ENCODE measurements at regions not wholly inside any gene's neighbourhood (a gene's known extent, or its start where the extent isn't known, plus 50 kb on each side); places are given as distances from the start of the nearest gene placed in this dataset.

DNA sequence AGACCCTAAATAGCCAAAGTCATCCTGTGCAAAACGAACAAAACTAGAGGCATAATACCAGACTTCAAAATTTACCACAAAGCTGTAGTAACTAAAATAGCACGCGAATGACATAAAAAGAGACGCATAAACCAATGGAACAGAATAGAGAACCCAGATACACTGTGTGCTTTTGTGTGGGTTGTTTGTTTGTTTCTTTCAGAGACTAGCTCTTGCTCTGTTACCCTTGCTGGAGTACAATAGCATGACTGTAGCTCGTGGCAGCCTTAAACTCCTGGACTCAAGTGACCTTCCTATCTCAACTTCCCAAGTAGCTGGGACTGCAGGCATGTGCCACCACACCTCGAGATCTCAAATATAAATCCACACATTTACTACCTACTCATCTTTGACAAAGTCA, 1314.6 kb upstream of the GBE1 start:
- DNase-seq = no peak

- no peak for DNase-seq
Observed at GRCh38 chr3:83074485-83074884, 1313.0 kb upstream of the GBE1 start.

DNA sequence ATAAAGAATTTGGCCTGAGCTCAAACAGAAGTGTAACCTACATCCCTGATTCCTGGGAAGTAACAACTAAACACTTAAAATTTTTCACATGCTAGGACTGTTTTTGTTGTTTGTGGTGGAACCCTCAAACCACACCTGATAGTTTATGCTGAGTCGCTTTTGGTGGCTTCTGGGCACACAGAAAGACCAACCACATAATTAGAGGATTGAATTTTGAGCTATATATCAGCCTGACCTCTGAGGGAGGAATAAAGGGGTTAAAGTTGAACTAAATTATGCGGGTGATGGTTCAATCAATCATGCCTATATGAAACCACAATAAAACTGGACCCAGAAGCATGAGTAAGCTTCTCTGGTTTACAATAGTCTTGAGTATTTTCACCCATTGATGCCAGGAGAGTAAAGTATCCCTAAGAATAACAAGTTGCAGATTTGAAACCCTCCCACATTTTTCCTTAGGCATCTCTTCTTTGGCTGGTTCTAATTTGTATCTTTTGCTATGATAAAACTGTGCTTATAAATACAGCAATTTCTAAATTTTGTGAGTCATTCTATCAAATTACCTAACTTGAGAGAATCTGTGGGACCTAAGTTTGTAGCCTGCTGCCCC, 1304.5 kb upstream of the GBE1 start:
- no peak for DNase-seq

DNA sequence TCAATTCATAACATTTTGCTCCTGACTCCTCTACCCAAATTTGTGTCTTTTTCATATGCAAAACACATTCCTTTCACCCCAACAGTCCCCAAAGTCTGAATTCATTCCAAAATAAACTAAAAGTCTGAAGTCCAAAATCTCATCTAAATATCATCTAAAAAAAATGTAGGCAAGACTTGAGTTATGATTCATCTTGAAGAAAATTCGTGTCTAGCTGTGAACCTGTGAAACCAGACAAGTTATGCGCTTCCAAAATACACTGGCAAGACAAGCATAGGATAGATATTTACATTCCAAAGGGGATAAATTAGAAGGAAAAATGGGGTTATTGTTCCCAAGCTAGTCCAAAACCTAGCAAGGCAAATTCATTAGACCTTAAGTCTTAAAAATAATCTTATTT, 1302.0 kb upstream of the GBE1 start:
- no peak for DNase-seq

- DNase-seq = no peak
Observed at GRCh38 chr3:83048556-83048955, 1287.1 kb upstream of the GBE1 start.

- no peak for DNase-seq
Observed at GRCh38 chr3:83039422-83039821, 1278.0 kb upstream of the GBE1 start.

DNA sequence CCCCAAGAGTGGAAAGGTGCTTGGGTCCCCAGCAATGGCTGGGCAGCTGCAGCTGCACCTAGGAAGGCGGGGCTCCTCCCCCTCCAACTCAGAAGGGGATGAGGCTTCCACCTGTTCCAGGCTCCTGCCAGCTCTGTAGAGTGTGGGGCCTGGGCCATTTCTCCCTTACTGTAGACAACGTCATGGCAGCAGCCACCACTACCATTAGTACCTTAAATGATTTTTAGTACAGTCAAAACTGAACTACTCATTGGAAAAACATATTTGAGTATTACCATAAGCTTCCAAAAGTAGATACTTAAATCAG, 1274.2 kb upstream of the GBE1 start:
- DNase-seq = no peak

DNA sequence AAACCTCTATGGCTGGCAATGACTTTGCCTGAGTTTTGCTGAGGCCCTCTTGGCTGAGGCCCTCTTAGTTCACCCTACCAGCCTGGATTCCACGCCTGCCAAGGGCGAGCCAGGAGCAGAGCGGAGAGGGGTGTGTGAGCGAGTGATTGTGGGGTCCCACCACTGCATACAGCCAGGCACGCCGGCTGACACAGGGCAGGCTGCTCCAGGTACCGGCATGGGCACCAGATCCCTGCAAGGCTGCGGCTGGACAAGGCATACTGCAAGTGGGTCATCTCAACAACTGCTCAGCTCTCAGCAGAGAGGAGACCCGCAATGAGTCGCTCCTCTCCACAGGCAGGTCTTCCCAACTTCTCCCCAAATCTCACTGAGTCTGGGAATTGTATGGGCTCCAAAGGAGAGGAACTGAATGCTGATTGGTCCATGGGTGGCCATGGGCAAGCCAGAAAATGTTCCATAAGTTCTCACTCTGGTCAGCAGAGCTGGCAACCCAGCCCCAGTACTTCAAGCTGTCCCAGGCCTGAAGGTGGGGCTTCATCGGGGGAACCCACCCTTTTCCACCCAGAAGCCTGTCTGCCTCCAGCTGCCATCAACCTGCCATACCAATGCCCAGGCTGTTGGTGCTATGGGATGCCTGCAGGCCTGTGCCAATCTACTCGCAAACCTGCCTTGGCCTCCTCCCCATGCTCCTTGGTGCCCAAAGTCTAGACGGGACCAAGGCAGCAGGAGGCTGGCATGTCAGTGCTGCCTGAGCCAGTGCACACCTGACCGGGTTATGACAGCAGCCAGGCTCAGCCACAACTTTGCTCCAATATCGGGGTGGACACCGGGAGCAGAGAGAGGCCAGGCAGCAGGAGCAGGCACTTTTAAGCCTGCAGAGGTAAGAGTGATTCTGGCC, 1273.6 kb upstream of the GBE1 start:
- DNase-seq = no peak

- DNase-seq = no peak
Observed at GRCh38 chr3:83033133-83033532, 1271.7 kb upstream of the GBE1 start.

GRCh38 chr3:83023086-83023485, 1261.6 kb upstream of the GBE1 start:
- no peak for DNase-seq

GRCh38 chr3:83011481-83011880, 1250.0 kb upstream of the GBE1 start:
- no peak for DNase-seq

- peak; percentile 21 for DNase-seq
Observed at GRCh38 chr3:83003917-83004316, 1242.5 kb upstream of the GBE1 start.

DNA sequence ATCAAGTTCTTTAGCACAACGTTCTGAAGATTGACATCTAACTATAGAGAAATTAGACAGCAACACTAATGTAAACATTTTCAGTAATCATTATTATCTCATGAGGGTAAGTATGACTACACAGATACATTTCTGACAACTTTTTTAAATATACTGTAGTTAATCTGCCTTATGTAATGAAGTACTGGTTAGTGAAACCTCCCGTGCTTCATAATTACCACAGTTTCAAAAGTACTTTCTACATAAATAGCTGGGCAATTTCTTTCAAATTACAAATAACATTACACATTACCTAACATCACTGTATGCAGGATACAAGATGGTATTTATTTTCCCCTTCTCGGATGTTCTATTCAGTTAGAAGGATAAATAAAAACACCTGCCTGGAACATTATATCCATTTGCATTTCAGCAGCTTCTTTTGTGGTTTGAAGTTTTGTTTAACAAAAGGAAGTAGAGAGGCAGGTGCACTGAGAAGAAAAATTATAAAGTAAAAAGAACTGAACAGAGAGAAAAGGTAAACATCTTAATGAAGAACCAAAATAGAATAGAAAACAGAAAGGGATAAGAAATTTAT, 1241.5 kb upstream of the GBE1 start:
- DNase-seq = peak; percentile 60

DNA sequence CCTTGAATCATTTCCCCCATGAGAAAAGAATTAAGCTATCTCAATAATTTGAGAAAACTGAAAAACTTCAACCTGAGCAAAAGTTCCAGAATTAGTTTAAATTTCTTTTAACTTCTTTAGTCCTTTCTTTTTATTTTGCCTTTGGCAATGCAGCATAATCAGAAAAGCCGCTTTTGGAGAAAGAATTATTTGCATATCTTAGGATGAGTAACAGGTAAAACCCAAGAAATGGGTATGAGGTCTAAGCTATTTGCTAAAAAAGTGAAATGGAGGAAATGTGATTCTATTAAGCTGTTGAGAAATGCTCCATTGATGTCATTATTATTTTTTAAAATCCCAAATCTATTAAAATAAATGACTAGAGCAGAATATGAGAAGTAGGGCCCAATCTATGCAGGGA, 1238.3 kb upstream of the GBE1 start:
- DNase-seq = no peak

DNA sequence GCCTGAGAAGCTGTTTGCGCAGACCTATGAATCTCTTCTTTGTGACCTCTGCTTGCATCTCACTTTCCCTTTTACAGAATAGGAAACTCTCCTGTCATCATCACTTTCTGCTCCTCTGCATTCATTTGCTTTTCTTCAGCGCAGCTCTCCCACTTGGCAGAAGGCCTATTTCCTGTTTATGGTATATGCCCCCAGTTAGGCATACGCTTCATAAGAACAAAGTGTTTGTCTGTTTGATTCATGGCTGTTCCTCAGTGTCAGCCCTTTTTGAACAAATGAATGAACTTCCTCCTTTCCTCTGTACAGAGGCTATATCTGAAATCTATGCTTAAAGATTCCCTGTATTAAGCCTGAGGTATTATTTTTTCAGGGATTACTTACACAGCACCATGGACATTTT, 1216.9 kb upstream of the GBE1 start:
- DNase-seq = no peak

DNA sequence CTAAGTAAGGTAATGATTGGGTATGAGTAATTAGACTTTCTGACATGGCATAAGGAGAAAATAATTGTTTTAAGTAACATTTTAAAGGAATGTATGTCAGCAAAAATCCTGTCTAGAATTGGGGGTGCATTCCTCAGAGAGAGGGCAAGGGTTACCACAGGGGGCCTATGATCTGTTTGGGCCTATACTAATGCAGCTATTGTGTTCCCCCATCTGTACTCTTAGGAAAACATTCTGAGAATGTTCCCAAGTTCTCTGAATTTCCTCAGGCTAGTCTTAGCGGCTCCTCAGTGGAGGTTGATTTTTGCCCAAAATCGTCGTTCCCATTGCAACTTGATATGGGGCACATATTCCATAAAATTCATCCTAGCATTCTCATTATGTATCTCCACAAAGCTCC, 1216.4 kb upstream of the GBE1 start:
- DNase-seq = no peak

DNA sequence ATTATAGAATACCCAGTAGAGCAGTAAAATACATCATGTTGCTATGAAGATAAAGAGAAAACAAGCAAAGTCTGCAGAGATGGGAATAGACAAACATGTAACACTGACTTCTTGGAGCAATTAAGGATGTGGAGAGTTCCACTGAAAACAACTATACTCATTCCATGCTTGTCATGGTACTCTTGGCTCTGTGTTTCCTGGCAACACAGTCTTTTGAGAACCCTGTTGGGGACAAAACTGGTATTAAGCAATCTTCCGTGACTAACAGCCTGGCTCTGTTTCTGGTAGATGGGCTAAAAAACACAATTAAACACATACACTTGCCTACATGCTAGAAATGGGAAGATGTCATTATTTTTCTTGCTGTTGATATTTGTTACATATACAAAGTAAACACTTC, 1212.3 kb upstream of the GBE1 start:
- no peak for DNase-seq

- DNase-seq = no peak
Observed at GRCh38 chr3:82960379-82960778, 1198.9 kb upstream of the GBE1 start.

DNA sequence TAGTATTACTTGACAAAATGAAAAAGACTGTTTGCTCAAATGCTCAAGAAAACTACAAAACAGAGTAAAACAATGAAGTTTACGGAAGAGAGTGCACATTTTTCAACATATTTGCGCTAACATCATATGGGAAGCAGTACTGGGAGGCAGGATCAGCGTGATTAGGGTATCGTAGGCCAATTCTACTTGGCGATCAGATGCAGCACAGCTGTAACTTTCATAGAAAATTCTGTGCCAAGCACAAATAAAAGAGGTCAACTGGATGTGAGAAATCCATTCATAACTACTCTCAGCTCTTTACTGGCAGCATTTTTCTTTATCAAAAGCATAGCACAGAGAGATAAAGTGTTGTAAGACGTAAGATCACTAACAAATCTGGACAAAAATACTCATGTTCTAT, 1196.3 kb upstream of the GBE1 start:
- no peak for DNase-seq

GRCh38 chr3:82957079-82957478, 1195.6 kb upstream of the GBE1 start:
- no peak for DNase-seq

DNA sequence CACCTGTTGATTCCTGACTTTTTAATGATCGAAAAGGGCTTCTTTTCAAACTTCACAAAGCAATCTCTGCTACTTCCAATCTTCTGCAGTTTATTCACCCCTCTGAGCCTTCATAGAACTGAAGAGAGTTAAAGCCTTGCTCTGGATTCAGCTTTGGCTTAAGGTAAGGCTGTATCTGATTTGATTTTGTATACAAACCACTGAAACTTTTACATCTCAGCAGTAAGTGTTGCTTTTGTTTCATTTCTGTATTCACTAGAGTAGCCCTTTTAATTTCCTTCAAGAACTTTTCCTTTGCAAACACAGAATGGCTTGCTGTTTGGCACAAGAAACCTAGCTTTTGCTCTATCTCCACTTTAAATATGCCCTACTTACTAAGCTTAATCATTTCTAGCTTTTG, 1193.0 kb upstream of the GBE1 start:
- DNase-seq = no peak

- no peak for DNase-seq
Observed at GRCh38 chr3:82942041-82942440, 1180.6 kb upstream of the GBE1 start.

DNA sequence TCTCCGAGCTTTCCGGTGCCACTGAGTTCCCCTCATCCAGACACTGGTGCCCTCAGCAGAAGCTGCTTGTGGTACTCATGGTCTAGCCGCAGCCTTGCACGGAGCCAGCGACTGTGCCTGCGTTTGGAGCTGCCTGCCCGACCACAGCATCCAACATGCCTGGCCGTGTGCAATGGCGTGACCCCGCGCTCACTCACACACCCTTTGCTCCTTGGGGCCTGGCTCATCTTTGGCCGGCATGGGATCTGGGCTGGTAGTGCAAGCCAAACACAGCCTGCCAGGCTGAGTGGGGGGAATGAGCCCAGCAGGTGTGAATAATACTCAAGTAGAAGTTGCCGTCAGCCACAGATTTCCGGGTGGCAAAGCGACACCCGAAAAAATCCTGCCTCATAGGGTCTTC, 1178.7 kb upstream of the GBE1 start:
- no peak for DNase-seq

GRCh38 chr3:82939491-82940097, 1178.1 kb upstream of the GBE1 start:
- DNase-seq = no peak

All from SHP77 treated with DMSO at 0.1 percent for 48 hours (cell line).